Left lobe of liver (tissue), 2 donors: ENCODE measurements at regions not wholly inside any gene's neighbourhood (a gene's known extent, or its start where the extent isn't known, plus 50 kb on each side); places are given as distances from the start of the nearest gene placed in this dataset.
"Not testable (repeated sequence)": the region's sequence is repeated elsewhere in the genome, so short reads cannot be mapped to it uniquely, and the experiment has no call there.

Source experiments
- ATAC-seq: fragments of 200-7000 bp; cut with Tn5 transposase; one replicate; pipeline ENCODE4 v1.9.1; 2020; ENCODE audit warnings: mild to moderate bottlenecking, moderate library complexity
- DNase-seq: peaks from one replicate; pipeline ENCODE4 v3.0.0-alpha.2; 2020; ENCODE audit warnings: low spot score
- donor health status: DM: no; HTN: no; CAD: no; lungs with moderate emphysema.
- donor health status: DM: no; HTN: yes; CAD: no.

DNA sequence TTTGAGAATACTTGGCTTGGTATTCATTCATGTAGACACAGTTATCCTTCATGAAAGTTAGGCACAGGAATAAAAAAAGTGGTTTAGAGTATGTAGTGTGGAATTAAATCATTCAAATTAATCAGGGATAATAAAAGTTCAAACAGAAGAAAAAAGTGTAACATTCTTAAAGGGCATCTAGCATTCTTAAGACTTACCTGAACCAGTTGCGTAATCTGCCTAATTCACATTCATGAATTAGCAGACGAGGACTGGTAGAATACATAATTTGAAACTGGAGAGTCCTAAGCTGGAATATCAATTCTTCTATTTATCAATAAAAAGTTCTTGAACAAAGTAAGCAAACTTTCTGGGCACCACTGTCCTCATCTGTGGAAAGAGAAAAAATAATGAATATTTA is 157.0 kb upstream of the DEPDC1 start:
- DNase-seq (no peak), ATAC-seq (no peak)

GRCh38 chr1:68673771-68674170 is 176.9 kb upstream of the DEPDC1 start:
- ATAC-seq (no peak), DNase-seq (no peak)

DNA sequence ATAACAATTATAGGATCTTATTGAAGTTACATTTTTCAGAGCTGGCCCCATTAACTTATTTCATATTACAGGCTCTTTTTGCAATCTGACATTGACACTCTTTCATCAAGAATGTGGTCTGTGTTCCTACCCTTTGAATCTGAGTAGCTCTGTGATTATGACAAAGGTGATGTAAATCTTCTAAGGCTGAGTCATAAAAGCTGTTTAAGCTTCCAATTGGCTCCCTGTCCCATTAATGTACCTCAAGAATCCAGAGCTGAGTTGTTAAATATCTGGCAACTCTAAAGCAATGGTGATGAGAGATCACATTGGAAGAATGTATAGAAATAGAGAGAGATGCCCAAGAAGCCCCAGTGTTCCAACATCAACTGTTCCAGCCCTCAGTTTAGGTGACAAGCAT is 178.5 kb upstream of the DEPDC1 start:
- ATAC-seq (no peak), DNase-seq (no peak)

- DNase-seq, result no peak
- ATAC-seq, result no peak
These were observed 180.9 kb upstream of the DEPDC1 start for GRCh38 chr1:68677684-68678351.

DNA sequence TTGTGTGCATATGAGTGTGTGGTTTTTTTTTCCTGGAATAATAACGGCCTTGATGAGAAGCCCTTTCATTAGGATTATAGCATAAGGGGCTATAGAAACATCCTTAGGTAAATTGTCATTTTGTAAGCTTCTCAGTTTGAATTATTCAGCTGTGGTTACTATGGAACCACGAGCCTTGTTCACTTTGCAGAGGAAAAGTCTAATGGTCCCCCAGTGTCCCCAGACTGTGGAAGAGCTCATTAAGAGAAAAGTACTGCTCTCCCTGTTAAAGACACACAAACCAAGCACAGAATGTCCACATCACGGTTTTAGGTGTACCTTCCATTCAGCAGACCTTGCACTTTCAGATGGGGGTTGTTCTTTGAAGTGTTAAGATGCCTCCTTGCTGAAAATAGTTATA is 199.3 kb upstream of the DEPDC1 start:
- no peak for DNase-seq
- ATAC-seq, result no peak

- DNase-seq (no peak), ATAC-seq (no peak)
These were observed 207.1 kb upstream of the DEPDC1 start for GRCh38 chr1:68703921-68704354.

- DNase-seq (no peak), ATAC-seq (no peak)
These were observed 208.0 kb upstream of the DEPDC1 start for GRCh38 chr1:68704800-68705443.

DNA sequence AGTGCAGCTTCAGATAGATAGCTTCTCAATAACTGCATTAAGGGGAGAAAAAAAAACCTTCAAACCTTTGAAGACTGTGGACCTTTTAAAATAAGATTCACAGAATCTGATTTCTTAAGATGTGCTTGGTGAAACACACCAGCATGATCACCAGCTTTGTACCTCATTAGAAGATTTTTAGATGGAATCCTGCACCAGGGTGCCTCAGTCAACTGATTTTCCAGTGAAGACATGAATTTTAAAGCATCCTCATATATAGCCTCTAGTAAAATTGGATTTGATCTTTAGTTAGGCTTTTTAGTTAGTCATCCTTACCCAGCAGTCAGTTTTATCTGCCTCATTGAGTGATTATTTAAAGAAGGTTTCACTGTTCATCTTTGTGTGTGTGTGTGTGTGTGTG is 208.6 kb upstream of the DEPDC1 start:
- DNase-seq (no peak), ATAC-seq (no peak)

DNA sequence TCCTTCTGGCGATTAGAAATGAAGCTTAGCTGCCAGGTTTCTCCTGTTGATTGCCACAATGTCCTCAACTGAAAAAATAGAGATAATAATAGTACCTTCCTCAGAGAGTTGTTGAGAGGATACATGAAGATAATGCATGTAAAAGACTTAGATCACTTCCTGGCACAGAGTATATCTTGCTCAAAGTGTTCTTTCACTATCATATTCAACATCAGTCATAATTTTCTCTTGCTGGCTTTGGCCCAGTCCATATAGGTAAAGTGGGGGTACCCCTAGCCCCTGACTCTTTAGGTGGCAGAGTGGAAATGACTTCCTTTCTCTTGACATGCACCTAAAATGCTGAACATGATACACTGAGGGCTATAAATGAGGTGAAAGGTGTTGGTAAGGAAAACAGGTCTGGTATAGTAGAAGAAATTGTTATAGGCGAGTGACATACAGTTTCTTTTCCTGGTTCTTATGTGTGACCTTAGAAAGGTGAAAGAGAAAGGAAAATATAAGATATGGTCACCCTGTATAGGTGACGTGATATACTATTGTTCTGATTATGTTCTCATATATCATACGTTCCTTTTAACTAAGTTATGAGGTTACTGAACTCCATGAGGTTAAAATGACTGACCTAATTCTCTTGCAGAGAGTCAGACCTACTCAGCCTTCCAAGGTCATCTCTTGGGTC is 209.9 kb upstream of the DEPDC1 start:
- DNase-seq, result no peak
- ATAC-seq, result no peak

DNA sequence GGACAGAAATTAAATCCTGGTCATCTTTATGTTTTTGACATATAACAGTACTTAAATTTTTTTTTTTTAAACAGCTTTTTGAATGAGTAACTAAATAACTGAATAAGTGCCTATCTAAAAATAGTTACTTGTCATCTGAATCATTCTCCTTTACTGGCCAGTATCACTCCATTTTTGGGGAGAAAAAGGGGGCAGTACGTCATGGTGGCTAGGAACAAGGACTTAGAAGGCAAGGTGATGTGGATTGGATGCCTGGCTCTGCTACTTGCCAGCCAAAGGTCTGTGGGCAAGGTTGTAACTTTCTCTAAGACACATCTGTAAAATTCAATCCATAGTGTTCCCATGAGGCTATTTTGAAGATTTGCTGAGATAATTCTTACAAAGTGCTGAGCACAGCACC is 220.4 kb upstream of the DEPDC1 start:
- DNase-seq (no peak), ATAC-seq (no peak)

DNA sequence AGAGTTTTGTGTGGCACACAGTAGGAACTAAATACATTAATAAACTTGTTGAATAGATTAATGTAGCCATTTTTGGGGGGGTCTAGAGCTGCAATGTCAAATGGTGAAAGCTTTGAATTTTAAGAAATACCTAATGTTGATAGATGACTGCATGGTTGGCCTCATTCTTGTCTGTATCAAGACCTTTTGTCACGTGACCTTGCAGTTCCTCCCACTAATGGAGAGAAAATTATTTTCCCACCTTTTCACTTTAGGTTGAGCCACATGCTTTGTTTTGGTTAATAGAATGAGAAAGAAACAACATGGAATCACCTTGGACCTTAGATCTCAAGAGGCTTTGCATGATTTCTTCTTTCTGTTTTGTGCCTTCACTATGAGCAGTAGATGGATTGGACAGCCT is 223.6 kb upstream of the DEPDC1 start:
- ATAC-seq (no peak), DNase-seq (no peak)

GRCh38 chr1:68723791-68724190 is 226.9 kb upstream of the DEPDC1 start:
- no peak for DNase-seq
- ATAC-seq, result no peak

DNA sequence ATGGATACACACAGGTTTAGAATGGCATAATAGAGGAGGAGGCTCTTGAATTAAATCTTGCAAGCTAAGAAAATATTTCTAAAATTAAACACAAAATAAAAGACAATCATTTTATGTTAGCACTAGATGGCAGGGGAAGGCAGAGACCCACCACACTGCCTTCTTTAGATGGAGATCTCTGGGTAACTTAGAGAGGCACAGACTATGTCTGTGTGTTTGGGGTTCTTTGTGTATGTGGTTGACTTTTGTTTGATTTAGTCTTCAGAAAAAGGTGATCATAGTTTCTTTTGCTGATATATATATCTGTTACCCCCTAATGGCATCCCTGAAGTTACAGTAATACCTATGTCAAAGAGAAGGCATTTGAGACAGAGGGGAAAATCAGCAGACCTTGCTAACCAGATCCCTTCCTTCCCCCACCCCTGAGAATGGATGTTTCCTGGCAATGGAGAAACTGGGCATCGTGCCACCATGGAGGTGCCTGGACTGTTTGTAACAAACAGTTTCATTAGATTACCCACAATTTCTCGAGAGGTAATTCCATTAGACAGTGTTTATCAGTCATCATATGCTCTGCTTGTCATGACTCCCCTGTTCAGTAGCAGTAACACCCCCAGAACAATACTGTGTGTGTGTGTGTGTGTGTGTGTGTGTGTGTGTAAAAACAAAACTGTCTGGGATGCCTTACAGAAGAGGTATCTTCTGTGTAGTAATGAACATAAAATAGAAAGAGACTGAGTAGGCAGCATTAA is 228.3 kb upstream of the DEPDC1 start:
- DNase-seq (no peak), ATAC-seq (no peak)

- not testable (repeated sequence) for DNase-seq, ATAC-seq
These were observed 242.6 kb upstream of the DEPDC1 start for GRCh38 chr1:68739486-68739885.

GRCh38 chr1:68745011-68745410 is 248.1 kb upstream of the DEPDC1 start:
- no peak for DNase-seq
- ATAC-seq, result no peak

GRCh38 chr1:68745451-68745850 is 248.6 kb upstream of the DEPDC1 start:
- no peak for DNase-seq
- ATAC-seq, result no peak

GRCh38 chr1:68746378-68746777 is 249.5 kb upstream of the DEPDC1 start:
- DNase-seq, result no peak
- ATAC-seq, result no peak

DNA sequence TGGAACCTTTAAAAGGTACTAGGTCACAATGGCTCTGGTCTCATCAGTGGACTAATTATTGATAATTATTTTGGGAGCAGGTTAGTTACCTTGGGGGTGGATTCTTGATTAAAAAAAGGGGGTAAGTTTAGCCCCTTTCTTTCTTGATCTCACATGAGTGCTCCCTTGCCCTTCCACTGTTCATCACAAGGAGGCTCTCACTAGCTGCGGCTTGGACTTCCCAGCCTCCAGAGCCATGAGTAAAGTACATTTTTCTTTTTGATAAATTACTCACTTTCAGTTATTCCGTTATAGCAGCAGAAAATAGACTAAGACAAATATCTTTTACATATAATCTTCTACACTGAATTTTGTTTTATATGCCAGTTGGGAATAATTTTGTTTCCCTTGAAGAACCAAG is 254.8 kb upstream of the DEPDC1 start:
- ATAC-seq (no peak), DNase-seq (no peak)

DNA sequence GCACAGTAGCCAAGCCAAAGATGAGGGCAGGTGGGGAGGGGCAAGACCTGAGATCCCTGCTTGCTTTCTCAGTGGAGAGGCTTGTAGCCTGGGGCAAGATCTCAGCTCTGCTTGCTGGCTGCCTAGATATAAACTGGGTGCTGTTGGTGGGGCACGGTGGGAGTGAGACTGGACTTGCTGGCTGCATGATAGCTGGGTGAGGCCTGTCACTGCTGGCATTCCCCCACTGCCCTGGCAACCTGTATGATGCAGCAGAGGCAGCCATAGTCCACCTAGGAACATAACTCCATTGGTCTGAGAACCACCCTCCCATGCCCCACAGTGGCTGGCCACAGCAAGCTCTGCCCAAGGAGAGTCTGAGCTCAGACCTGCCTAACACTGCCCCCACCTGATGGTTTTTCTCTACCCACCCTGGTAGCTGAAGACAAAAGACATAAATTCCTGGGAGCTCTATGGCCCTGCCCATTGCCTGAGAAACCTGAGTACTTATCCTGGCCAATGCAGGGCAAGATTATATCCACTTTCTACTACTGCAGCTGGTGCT is 261.9 kb upstream of the DEPDC1 start:
- DNase-seq (no peak), ATAC-seq (no peak)

- DNase-seq (no peak), ATAC-seq (no peak)
These were observed 271.1 kb upstream of the DEPDC1 start for GRCh38 chr1:68767941-68768340.

DNA sequence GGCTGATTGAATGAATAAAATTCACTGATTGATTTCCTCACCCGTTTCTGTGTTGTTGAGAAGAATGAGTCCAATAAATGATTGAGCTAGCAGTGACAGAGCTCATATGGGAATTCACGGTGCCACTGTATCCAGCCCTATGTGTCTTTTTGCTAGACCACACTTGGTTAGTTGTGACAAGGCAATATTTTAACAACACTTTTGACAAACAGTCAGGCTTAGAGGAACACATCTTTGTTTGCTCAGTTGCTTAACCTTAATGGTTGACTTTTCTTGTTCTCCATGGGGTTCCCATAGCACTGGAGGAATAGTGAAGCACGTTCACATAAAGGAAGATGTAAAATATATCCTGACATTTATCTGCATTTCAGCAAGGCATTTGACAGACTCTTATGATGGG is 273.9 kb upstream of the DEPDC1 start:
- ATAC-seq (no peak), DNase-seq (no peak)
